ENCODE measurements at regions not wholly inside any gene's neighbourhood (a gene's known extent, or its start where the extent isn't known, plus 50 kb on each side); places are given as distances from the start of the nearest gene placed in this dataset.

- TF ChIP-seq CTCF (IDR thresholded peaks at IDR 0.05) (no peak), POLR2A (IDR thresholded peaks at IDR 0.05) (no peak)
These were observed 327.0 kb upstream of the CTSO start for GRCh38 chr4:156280686-156281085.

Data from esophagus squamous epithelium (tissue), 4 donors.